ENCODE measurements at regions not wholly inside any gene's neighbourhood (a gene's known extent, or its start where the extent isn't known, plus 50 kb on each side); places are given as distances from the start of the nearest gene placed in this dataset.
"Not testable (repeated sequence)": the region's sequence is repeated elsewhere in the genome, so short reads cannot be mapped to it uniquely, and the experiment has no call there.

DNA sequence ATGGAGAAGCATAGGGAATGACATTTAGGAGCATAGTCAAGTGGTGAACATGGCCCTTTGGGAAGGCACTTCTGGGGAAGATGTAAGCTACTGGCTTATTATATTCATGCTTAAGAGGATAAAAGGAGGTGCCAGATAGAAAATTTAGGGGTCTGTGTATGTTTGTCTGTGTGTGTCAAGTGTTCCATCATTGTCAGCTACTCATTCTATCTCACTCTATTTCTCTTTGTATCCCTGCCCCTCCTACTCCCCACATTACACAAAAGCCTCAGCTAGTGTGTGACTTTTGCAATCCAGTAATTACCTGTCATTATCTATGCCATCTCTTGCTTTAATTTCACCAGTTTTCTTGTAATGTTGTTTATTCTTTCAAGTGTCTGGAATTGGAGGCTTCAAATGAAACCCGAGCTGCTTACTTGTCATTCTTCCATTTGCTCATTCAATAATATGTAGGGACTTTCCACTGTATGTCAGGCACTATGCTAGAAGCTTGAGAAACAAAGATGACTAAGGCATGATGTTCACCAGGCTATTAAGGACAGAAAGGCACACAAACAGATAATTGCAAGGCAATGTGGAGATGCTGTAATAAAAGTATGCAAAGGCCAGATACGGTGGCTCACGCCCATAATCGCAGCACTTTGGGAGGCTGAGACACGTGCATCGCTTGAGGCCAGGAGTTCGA is 229.8 kb upstream of the TEX13C start:
- no peak for DNase-seq

- DNase-seq, result no peak
Measured at GRCh38 chrX:125093852-125094251, 225.8 kb upstream of the TEX13C start.

GRCh38 chrX:125094901-125095300 is 224.8 kb upstream of the TEX13C start:
- DNase-seq, result no peak

DNA sequence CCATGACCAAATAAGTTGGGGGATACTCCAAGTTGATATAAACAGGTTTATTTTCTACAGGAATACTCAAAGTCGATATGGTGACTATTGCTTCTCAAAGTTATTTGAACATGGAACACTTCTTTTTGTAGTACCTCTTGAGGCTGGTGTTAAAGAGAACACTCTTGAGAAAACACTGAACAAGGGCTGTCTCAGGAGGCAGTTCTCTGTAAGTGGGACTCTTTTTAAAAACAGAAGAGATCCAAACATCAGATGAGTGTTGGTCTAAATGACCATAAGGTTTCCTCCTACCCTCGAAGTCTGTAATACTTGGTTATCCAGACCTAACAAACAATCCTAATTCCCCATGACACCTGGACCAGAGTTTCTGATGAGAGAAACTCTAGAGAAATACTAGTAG is 223.2 kb upstream of the TEX13C start:
- no peak for DNase-seq

- no peak for DNase-seq
Measured at GRCh38 chrX:125096870-125097269, 222.8 kb upstream of the TEX13C start.

DNA sequence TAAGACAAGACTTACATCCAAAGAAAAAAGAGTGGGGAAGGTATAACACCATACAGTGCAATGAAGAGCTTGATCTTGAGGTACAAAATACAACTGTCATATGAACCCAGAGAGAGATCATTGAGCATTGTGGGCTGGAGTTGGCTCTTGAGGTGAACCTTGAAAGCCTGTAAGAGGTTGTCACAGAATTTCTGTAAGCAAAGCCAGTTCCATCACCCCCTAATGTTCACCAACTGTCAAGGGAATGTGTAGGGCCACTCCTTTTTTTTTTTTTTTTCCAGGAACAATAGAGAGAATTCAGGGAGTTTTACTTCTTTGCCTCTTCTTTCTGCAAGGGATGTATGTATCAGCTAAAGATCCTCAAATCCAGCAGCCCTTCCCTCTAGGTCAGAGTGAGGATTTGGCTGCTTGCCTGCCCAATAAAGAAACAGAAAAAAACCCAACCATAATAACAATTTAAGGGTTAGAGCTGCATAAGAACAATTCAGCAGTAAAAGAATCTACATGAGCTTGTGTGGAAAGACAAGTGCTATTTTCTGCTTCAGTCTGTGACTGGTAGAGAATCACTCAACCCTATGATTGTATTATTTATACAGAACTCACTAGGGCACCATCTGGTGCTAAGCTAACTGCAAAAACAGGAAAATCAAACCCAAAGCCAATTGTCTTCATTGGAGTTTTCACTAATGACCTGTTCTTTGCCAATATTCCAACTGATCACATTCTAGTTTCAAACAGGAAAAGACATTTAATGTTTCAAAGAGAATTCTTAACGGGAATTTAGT is 217.5 kb upstream of the TEX13C start:
- DNase-seq, result peak in 1 of 2 experiments; percentile 7

GRCh38 chrX:125103693-125104092 is 216.0 kb upstream of the TEX13C start:
- DNase-seq, result no peak

- DNase-seq, result no peak
Measured at GRCh38 chrX:125108921-125109320, 210.8 kb upstream of the TEX13C start.

DNA sequence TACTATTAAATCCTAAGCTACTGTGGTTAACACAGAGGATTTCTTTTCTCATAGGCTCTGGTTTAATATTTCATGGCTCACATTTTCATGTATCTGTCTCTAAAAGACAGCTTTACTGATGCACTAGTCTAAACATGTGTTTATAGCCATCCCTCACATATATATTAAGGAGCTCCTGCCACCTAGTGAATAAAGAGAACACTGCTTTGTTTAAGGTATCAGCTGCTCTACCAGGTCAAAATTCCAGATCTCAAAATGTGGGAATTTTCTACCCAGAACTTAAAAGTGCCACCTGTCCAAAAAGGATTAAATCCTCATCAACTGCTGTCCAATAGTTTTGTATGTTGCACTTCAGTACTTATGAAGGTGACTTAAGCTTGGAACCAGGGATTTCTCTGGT is 188.5 kb upstream of the TEX13C start:
- DNase-seq, result peak in 1 of 2 experiments; percentile 53

DNA sequence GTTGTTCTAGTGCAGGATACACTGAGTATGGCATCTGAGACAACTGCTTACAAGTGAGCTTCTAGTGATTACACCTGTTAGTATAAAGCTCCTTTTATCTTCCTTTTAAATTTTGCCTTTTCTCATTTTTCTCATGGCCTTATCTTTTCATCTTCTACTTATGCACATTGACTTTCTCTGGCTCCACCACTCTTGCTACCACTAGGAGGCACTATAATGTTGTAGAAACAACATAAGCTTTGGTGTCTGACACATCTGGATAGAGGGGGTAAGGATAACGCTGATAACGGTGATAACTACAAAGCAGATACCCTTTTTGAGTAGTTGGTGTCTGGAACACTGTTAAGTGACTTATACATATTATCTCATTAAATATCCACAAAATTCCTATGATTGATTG is 187.4 kb upstream of the TEX13C start:
- DNase-seq, result peak in 1 of 2 experiments; percentile 25

DNA sequence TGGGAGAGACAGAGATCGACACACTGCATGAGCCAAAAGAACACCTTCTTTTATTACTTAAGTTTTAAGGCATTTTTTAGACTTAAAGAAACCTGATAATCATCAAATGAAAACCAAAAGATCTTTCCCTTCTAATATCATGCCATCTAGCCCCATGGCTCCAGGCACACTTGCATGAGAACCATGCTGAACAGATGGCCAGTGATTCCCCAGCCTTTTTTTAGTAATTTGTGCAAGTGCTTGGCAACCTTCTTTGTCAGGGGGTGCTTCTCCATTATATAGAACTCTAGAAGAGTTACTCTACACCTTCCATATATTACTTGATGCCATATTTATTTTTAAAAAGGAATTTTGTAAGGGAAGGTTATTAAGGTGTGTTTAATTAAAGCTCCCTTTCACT is 182.2 kb upstream of the TEX13C start:
- DNase-seq, result peak in 1 of 2 experiments; percentile 40

DNA sequence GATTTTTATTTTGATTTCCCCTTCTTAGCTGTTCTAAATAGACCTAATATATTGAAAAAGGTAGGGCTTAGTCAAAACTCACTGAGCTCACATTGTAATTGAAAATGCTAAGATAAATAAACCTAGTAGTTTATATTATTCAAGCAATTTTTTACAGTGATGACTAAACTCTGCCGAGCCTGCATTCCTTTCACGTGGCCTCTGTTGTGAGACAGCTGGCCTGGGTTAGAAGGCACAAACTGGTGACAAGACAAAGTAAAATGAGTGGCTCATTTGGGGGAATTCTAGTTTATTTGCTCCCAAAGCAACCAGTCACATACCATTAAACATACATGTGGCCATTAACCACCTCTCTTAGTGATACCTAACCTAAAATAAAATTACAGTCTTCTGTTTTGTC is 169.4 kb upstream of the TEX13C start:
- no peak for DNase-seq

GRCh38 chrX:125151146-125151545 is 168.5 kb upstream of the TEX13C start:
- DNase-seq, result no peak

- no peak for DNase-seq
Measured at GRCh38 chrX:125152011-125152410, 167.7 kb upstream of the TEX13C start.

DNA sequence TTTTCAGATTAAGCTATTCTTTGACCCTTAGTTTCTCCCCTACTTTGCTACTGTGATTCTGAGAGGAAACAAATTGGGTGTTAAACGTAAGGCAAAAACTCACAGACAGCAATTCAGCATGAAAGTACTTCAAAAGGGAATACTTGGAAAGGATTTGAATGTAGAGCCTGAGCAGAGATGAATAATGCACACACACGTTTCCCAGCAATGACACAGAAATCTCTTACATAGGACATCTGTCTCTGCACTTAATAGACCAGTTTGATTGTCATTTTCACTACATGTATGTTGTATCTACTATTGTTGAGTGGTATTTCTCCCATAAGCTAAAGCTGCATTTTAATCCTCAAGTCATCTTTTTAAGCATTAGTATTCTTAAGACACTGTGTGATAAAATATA is 166.1 kb upstream of the TEX13C start:
- no peak for DNase-seq

DNA sequence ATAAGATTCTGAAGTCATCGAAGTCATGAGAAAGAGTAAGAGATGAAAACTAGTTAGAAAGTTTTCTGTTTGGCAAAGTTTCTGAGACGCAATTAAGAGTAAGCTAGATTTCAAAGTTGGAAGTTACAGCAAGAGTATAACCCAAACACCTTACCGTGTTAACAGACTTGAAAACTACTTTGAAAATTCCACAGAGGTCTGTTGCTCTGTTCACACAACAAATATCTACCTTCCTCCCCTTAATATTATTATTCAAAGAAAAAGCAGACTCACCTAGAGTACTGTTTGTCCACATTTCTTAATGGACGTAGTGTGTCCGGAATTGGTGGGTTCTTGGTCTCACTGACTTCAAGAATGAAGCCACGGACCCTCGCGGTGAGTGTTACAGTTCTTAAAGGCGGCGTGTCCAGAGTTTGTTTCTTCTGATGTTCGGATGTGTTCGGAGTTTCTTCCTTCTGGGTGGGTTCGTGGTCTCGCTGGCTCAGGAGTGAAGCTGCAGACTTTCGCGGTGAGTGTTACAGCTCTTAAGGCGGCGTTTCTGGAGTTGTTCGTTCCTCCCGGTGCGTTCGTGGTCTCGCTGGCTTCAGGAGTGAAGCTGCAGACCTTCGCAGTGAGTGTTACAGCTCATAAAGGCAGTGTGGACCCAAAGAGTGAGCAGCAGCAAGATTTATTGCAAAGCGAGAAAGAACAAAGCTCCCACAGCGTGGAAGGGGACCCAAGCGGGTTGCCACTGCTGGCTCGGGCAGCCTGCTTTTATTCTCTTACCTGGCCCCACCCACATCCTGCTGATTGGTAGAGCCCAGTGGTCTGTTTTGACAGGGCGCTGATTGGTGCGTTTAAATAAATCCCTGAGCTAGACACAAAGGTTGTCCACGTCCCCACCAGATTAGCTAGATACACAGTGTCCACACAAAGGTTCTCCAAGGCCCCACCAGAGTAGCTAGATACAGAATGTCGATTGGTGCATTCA is 165.1 kb upstream of the TEX13C start:
- DNase-seq, result not testable (repeated sequence)

- DNase-seq, result not testable (repeated sequence)
Measured at GRCh38 chrX:125155296-125156033, 164.2 kb upstream of the TEX13C start.

DNA sequence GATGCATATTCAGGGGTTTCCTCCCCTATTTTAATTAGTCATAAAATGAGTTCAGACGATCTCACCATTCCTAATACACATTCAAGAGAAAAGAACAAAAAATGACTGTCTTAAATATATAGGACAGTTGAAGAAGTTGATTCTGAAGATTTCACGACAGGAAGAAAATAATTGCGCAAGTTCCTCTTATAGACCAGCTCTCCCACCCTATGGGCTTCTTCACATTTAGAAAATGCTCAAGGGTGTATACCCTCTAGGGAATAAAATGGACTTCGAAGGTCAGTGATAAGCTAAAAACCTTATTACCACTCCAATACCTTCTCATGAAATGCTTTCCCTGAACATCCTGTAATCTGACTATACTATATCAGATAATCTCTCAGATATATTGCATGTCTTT is 149.2 kb upstream of the TEX13C start:
- DNase-seq, result no peak

DNA sequence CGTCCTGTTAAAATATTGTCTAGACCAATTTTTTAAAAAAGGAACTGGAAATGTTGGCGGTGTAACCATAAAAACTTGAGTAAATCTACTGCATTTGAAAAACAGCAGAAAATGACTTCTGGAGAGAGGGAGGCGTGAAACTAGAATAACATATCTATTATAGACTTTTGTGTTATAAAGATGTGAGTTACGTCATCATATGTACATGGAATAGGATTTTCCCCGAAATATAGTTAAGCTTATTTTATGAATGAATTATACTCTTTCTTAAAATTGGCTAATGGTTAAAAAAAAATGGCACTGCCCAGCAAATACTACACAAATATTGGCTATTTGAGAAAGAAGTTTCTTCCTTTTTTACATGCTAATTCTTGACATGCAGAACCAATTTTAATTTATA is 147.1 kb upstream of the TEX13C start:
- no peak for DNase-seq

- no peak for DNase-seq
Measured at GRCh38 chrX:125175991-125176584, 143.6 kb upstream of the TEX13C start.

- DNase-seq, result peak in 1 of 2 experiments; percentile 15
Measured at GRCh38 chrX:125193921-125194320, 125.8 kb upstream of the TEX13C start.

GRCh38 chrX:125198546-125198945 is 121.1 kb upstream of the TEX13C start:
- peak in 1 of 2 experiments; percentile 5 for DNase-seq

All from NCI-H524 (cell line).